Stomach (tissue), 8 donors: ENCODE measurements at regions not wholly inside any gene's neighbourhood (a gene's known extent, or its start where the extent isn't known, plus 50 kb on each side); places are given as distances from the start of the nearest gene placed in this dataset.

Experiments
- DNase-seq, 2 donors: peaks; one replicate each; pipeline versions ENCODE4 v3.0.0 to v3.0.0-alpha.2; 2013 to 2019
- H3K27ac ChIP-seq, 5 donors: fragments of 200-600 bp in 4 of 5; sonication (generic) in 4 of 5; one replicate each; pipeline ENCODE4 v1.5.1; 2013 to 2019; ENCODE audit warnings: mild to moderate bottlenecking in 1 of 5, moderate library complexity in 1 of 5
- H3K27me3 ChIP-seq, 3 donors: fragments of 200-600 bp; sonication (generic); one replicate each; pipeline ENCODE4 v1.5.1; 2017 to 2019; ENCODE audit warnings: mixed run types in 1 of 3
- H3K36me3 ChIP-seq, 4 donors: fragments of 200-600 bp; sonication (generic); 1 replicate in 3 of 4; 2 replicates in 1 of 4; pipeline ENCODE4 v1.5.1; 2016 to 2019
- H3K4me1 ChIP-seq, 4 donors: fragments of 200-600 bp; sonication (generic); one replicate each; pipeline ENCODE4 v1.5.1; 2016 to 2019
- H3K4me3 ChIP-seq, 4 donors: fragments of 200-600 bp; sonication (generic) in 3 of 4; one replicate each; pipeline ENCODE4 v1.5.1; 2016 to 2019; ENCODE audit warnings: mild to moderate bottlenecking in 1 of 4
- H3K9me3 ChIP-seq, 4 donors: fragments of 200-600 bp; sonication (generic); one replicate each; pipeline ENCODE4 v1.5.1; 2016 to 2019
- CTCF ChIP-seq, 7 experiments: fragments of 450-650 bp in 4 of 7; fragments of 200-600 bp in 3 of 7; sonication (generic) in 3 of 7; IDR thresholded peaks; one replicate each; pipeline ENCODE4 v1.5.1; 2016 to 2019; ENCODE audit warnings: antibody characterized with exemption in 7 of 7, control low read depth in 2 of 7, mild to moderate bottlenecking in 1 of 7
- EP300 ChIP-seq: sonication (generic); formaldehyde crosslinking; IDR thresholded peaks from one replicate; pipeline ENCODE4 v1.6.1; 2017; ENCODE audit warnings: antibody characterized with exemption
- POLR2A ChIP-seq, 4 donors: fragments of 450-650 bp; IDR thresholded peaks; one replicate each; pipeline ENCODE4 v1.6.1; 2016; ENCODE audit warnings: antibody characterized with exemption in 4 of 4, control low read depth in 2 of 4, mild to moderate bottlenecking in 1 of 4, moderate library complexity in 1 of 4
- POLR2AphosphoS5 ChIP-seq, 3 donors: sonication (generic); formaldehyde crosslinking; IDR thresholded peaks; one replicate each; pipeline ENCODE4 v1.6.1; 2016; ENCODE audit warnings: antibody characterized with exemption in 3 of 3
- WGBS, 5 donors: extraction: QIAGEN DNeasy Blood & Tissue Kit in 3 of 5; methylation state at CpG; one replicate each; pipeline versions ENCODE4 v1.1.5 to v1.1.7; 2013 to 2018; 5-methylcytosine and 5-hydroxymethylcytosine counted together
- intact Hi-C: fragments of 100-400 bp; cut with DNase I; formaldehyde crosslinking; loops from one replicate; pipeline ENCODE4 v1.15.1; 2023; ENCODE audit warnings: low total_unique reads
- donor health status: healthy with polysubstance abuse.
- donor health status: Bipolar disorder and iron deficiency.
- donor health status: healthy.

DNA sequence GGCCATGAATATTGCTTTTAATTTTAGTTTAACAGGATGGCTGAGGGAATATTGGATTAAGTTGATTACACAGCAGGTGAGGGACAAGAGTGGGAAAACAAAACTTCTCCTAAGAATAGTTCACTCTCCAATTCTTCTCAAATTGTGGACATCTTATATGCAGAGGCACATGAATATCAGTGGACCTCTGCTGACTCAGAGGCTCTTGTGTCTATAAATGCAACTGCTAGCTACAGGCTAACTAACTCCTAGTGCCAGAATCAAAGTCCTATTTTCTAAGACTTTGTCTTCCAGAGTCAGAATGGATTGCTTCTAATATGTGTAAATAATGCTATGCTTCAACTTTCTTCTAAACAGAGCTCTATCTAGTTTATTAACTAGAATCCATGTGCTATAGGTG is 175.8 kb downstream of the IL15 start:
- Histone ChIP-seq H3K27ac (no peak overlapping the region), H3K36me3 (no peaks in the 10 kb centered on the region), H3K9me3 (no peaks in the 10 kb centered on the region), H3K27me3 (no peaks in the 10 kb centered on the region), H3K4me3 (no peak overlapping the region), H3K4me1 (no peaks in the 10 kb centered on the region)
- TF ChIP-seq POLR2A (IDR thresholded peaks at IDR 0.05) (no peak), POLR2AphosphoS5 (IDR thresholded peaks at IDR 0.05) (no peak), CTCF (IDR thresholded peaks at IDR 0.05) (no peak), EP300 (no peak)
- intact Hi-C loops = no loop called here
- DNase-seq = no peak

DNA sequence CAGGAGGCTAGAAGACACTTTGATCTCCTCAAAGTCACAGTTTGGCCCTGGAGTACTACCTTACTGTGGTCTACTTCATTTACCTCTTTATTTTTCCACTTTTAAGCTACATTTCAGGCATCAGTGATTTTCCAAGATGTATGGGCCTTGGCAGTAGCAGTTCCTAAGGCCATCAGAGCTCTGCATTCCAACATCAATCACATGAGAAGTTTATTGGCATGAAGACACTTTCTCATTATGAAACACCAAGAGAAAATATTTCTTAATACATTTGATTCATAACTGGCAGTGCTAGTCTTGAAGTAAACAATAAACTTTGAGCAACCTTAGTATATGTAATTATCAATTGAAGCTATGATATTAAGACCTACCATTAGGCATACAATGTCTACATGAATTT is 178.1 kb downstream of the IL15 start:
- intact Hi-C loops = no loop called here
- H3K27me3 ChIP-seq = no peaks in the 10 kb centered on the region
- no peak overlapping the region for H3K27ac ChIP-seq
- no peak overlapping the region for H3K4me3 ChIP-seq
- no peaks in the 10 kb centered on the region for H3K9me3 ChIP-seq
- no peak for TF ChIP-seq POLR2A (IDR thresholded peaks at IDR 0.05)
- no peak for TF ChIP-seq EP300
- no peak for TF ChIP-seq CTCF (IDR thresholded peaks at IDR 0.05)
- no peak for TF ChIP-seq POLR2AphosphoS5 (IDR thresholded peaks at IDR 0.05)
- no peaks in the 10 kb centered on the region for H3K36me3 ChIP-seq
- no peak for DNase-seq
- no peaks in the 10 kb centered on the region for H3K4me1 ChIP-seq

DNA sequence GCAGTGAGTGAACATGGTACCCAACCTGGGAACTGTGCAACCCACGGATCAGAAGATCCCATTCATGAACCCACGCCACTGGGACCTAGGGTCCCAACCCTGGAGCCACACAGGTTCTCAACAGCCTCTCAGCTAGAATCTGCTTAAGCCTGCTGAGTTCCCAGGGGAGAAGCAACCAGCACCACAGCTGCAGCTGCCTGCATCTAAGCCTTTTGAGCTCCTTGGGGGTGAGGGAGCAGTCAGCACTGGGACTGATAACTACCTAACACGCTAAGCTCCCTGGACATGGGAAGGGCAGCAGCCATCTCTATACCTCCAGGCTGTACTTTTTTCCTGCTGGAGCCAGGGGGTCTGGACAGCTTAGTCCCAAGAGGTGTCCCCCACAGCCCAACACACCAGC is 179.3 kb downstream of the IL15 start:
- TF ChIP-seq CTCF (IDR thresholded peaks at IDR 0.05) = no peak
- TF ChIP-seq POLR2AphosphoS5 (IDR thresholded peaks at IDR 0.05) = no peak
- TF ChIP-seq EP300 = no peak
- TF ChIP-seq POLR2A (IDR thresholded peaks at IDR 0.05) = no peak
- no peaks in the 10 kb centered on the region for H3K36me3 ChIP-seq
- no peak overlapping the region for H3K4me3 ChIP-seq
- DNase-seq = no peak
- H3K27me3 ChIP-seq = no peaks in the 10 kb centered on the region
- no peak overlapping the region for H3K27ac ChIP-seq
- intact Hi-C loops = no loop called here
- no peaks in the 10 kb centered on the region for H3K9me3 ChIP-seq
- WGBS, 5 donors = 83 to 92% (median 87%) methylated on average over 3 of the region's 3 CpGs
- no peaks in the 10 kb centered on the region for H3K4me1 ChIP-seq

DNA sequence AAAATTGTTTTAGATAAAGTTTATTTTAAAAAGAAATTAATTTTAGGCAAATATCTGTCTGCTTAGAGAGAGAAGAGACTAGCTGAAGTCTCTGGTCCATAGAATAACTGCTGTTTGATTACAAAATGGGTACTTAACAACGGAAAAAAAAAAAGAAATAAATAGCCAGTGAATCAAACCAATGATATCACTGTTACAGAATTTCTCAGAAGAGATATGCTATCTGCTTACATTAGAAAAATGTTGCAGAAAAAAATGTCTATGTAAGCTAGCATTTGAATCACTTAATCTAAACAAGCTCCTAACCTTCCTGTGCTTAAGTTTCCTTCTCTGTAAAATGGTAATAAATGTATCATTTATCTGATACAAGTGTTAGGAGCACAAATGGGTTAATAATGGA is 189.9 kb downstream of the IL15 start:
- intact Hi-C loops = no loop called here
- H3K9me3 ChIP-seq = no peaks in the 10 kb centered on the region
- WGBS, 5 donors = 55 to 66% (median 64%) methylated on average over 1 of the region's 1 CpG

More for the DNA sequence above, 189.9 kb downstream of the IL15 start:
- no peaks in the 10 kb centered on the region for H3K4me1 ChIP-seq
- no peak for TF ChIP-seq CTCF (IDR thresholded peaks at IDR 0.05)
- TF ChIP-seq POLR2A (IDR thresholded peaks at IDR 0.05) = no peak
- no peak for TF ChIP-seq POLR2AphosphoS5 (IDR thresholded peaks at IDR 0.05)
- TF ChIP-seq EP300 = no peak
- no peaks in the 10 kb centered on the region for H3K36me3 ChIP-seq
- H3K4me3 ChIP-seq = no peak overlapping the region
- H3K27me3 ChIP-seq = no peaks in the 10 kb centered on the region
- DNase-seq = no peak
- no peak overlapping the region for H3K27ac ChIP-seq
